LNCAP (cell line): ENCODE measurements at regions not wholly inside any gene's neighbourhood (a gene's known extent, or its start where the extent isn't known, plus 50 kb on each side); places are given as distances from the start of the nearest gene placed in this dataset.

Experiments
- CTCF ChIP-seq: fragments of 450-650 bp; IDR thresholded peaks from 2 replicates; pipeline ENCODE4 v1.5.1; 2017; ENCODE audit warnings: mild to moderate bottlenecking

GRCh38 chr3:192057261-192057660, 596.3 kb downstream of the PYDC2 start:
- TF ChIP-seq CTCF: no peak

GRCh38 chr3:192060160-192060781, 599.3 kb downstream of the PYDC2 start:
- TF ChIP-seq CTCF: no peak

- TF ChIP-seq CTCF: no peak
Measured at GRCh38 chr3:192061426-192061825, 600.5 kb downstream of the PYDC2 start.

GRCh38 chr3:192062186-192062585, 601.2 kb downstream of the PYDC2 start:
- TF ChIP-seq CTCF: no peak

GRCh38 chr3:192063570-192063969, 602.6 kb downstream of the PYDC2 start:
- no peak for TF ChIP-seq CTCF

- no peak for TF ChIP-seq CTCF
Measured at GRCh38 chr3:192064959-192065358, 604.0 kb downstream of the PYDC2 start.

GRCh38 chr3:192068464-192069254, 607.7 kb downstream of the PYDC2 start:
- TF ChIP-seq CTCF: no peak
